ENCODE measurements at regions not wholly inside any gene's neighbourhood (a gene's known extent, or its start where the extent isn't known, plus 50 kb on each side); places are given as distances from the start of the nearest gene placed in this dataset.
"Not testable (repeated sequence)": the region's sequence is repeated elsewhere in the genome, so short reads cannot be mapped to it uniquely, and the experiment has no call there.

- intact Hi-C loops (cut with DNase I): no loop called here
- DNase-seq (peak; percentile 50), ATAC-seq (no peak)
- H3K27me3 ChIP-seq: no peaks in the 10 kb centered on the region
- no peaks in the 10 kb centered on the region for H3K9me3 ChIP-seq
- no peaks in the 10 kb centered on the region for H3K36me3 ChIP-seq
- no peak overlapping the region for H3K27ac ChIP-seq
- no peak for TF ChIP-seq CTCF (IDR thresholded peaks at IDR 0.05)
- H3K4me1 ChIP-seq: peaks cover 14% of the 10 kb centered on the region
- H3K4me3 ChIP-seq: no peak overlapping the region
Measured at GRCh38 chr9:134548618-134549017, 93.0 kb upstream of the COL5A1 start.

GRCh38 chr9:134549336-134549735 lies 92.3 kb upstream of the COL5A1 start:
- peaks cover 14% of the 10 kb centered on the region for H3K4me1 ChIP-seq
- H3K36me3 ChIP-seq: no peaks in the 10 kb centered on the region
- no peak for TF ChIP-seq CTCF (IDR thresholded peaks at IDR 0.05)
- H3K9me3 ChIP-seq: no peaks in the 10 kb centered on the region
- DNase-seq (peak; percentile 48), ATAC-seq (no peak)
- intact Hi-C loops (cut with DNase I): no loop called here
- H3K27me3 ChIP-seq: no peaks in the 10 kb centered on the region
- H3K27ac ChIP-seq: no peak overlapping the region
- H3K4me3 ChIP-seq: no peak overlapping the region

- H3K36me3 ChIP-seq; H3K4me3 ChIP-seq; intact Hi-C loops (cut with DNase I); H3K27me3 ChIP-seq; H3K9me3 ChIP-seq; H3K27ac ChIP-seq; ATAC-seq; DNase-seq: not testable (repeated sequence)
- peaks cover 14% of the 10 kb centered on the region for H3K4me1 ChIP-seq
Measured at GRCh38 chr9:134550081-134550480, 91.5 kb upstream of the COL5A1 start.

- no peaks in the 10 kb centered on the region for H3K27me3 ChIP-seq
- ATAC-seq (no peak), DNase-seq (no peak)
- no peaks in the 10 kb centered on the region for H3K36me3 ChIP-seq
- no peak for TF ChIP-seq CTCF (IDR thresholded peaks at IDR 0.05)
- H3K4me3 ChIP-seq: no peak overlapping the region
- H3K9me3 ChIP-seq: no peaks in the 10 kb centered on the region
- intact Hi-C loops (cut with DNase I): no loop called here
- H3K27ac ChIP-seq: no peak overlapping the region
- H3K4me1 ChIP-seq: peaks cover 14% of the 10 kb centered on the region
Measured at GRCh38 chr9:134550584-134550983, 91.0 kb upstream of the COL5A1 start.

GRCh38 chr9:134551176-134551575 lies 90.4 kb upstream of the COL5A1 start:
- Histone ChIP-seq H3K4me3 (no peak overlapping the region), H3K4me1 (peaks cover 14% of the 10 kb centered on the region), H3K9me3 (no peaks in the 10 kb centered on the region), H3K27me3 (no peaks in the 10 kb centered on the region), H3K36me3 (no peaks in the 10 kb centered on the region), H3K27ac (no peak overlapping the region)
- TF ChIP-seq CTCF (IDR thresholded peaks at IDR 0.05): no peak
- no peak for ATAC-seq
- intact Hi-C loops (cut with DNase I): no loop called here
- no peak for DNase-seq

- Histone ChIP-seq H3K27ac (peak overlapping the region; percentile 24), H3K27me3 (peaks cover 5% of the 10 kb centered on the region), H3K4me1 (peaks cover 14% of the 10 kb centered on the region), H3K9me3 (no peaks in the 10 kb centered on the region), H3K4me3 (no peak overlapping the region), H3K36me3 (no peaks in the 10 kb centered on the region)
- no peak for DNase-seq
- ATAC-seq: peak; percentile 19
- TF ChIP-seq CTCF (IDR thresholded peaks at IDR 0.05): no peak
- intact Hi-C loops (cut with DNase I): no loop called here
Measured at GRCh38 chr9:134551644-134552348, 89.8 kb upstream of the COL5A1 start.
